GM12878 (cell line): ENCODE measurements at regions not wholly inside any gene's neighbourhood (a gene's known extent, or its start where the extent isn't known, plus 50 kb on each side); places are given as distances from the start of the nearest gene placed in this dataset.

Experiments
- ATAC-seq: fragments of 200-7000 bp; cut with Tn5 transposase; 3 replicates; pipeline ENCODE4 v1.9.1; 2020; ENCODE audit warnings: mild to moderate bottlenecking, moderate library complexity
- BruUV-seq: library from RNA; stranded (reverse); fragments of 400-500 nt; replicated peaks from 2 replicates; lab custom pipeline; 2021; lab: Mats Ljungman, UMichigan
- CTCF ChIA-PET: fragments of 300-600 bp; sonication (Branson Sonifier 250); formaldehyde crosslinking; extraction: SDS; loops from one replicate; lab custom pipeline; 2021; ENCODE audit warnings: inconsistent platforms; lab: Yijun Ruan, JAX
- POLR2A ChIA-PET: fragments of 350-600 bp; formaldehyde crosslinking; extraction: SDS; loops from one replicate; lab custom pipeline; 2021; ENCODE audit warnings: inconsistent platforms; lab: Charles Lee
- RAD21 ChIA-PET: fragments of 300-600 bp; sonication (Branson Sonifier 250); formaldehyde crosslinking; loops from one replicate; lab custom pipeline; 2023; ENCODE audit warnings: antibody characterized with exemption; ENCODE audit not compliant: unreplicated experiment; lab: Charles Lee
- SMC1A ChIA-PET: fragments of 300-600 bp; sonication (Branson Sonifier 250); formaldehyde crosslinking; loops from one replicate; lab custom pipeline; 2023; ENCODE audit not compliant: unreplicated experiment, uncharacterized antibody; lab: Charles Lee
- DNase-seq: peaks from one replicate; pipeline ENCODE4 v3.0.0-alpha.2; 2011; ENCODE audit warnings: low read depth, low spot score
- FAIRE-seq: peaks from 3 replicates; lab custom pipeline; 2011; peaks lifted over from hg19 to GRCh38; lab: Jason Lieb, UNC
- H2AFZ ChIP-seq: 2 replicates; pipeline ENCODE4 v1.6.0; 2011; ENCODE audit warnings: low read depth, low read length, control low read depth; ENCODE audit not compliant: control insufficient read depth
- H3K27ac ChIP-seq: 2 replicates; pipeline ENCODE4 v1.5.1; 2011; ENCODE audit warnings: control low read depth; ENCODE audit not compliant: control insufficient read depth, insufficient read depth
- H3K27me3 ChIP-seq, 2 experiments: replicated peaks in 1 of 2; 2 replicates each; pipeline versions ENCODE4 v1.6.0 to v1.6.1; 2011; ENCODE audit warnings: low read length in 1 of 2; ENCODE audit not compliant: control insufficient read depth in 2 of 2, insufficient read depth in 2 of 2
- H3K36me3 ChIP-seq, 2 experiments: 2 replicates each; pipeline ENCODE4 v1.5.1; 2011; ENCODE audit warnings: low read length in 1 of 2; ENCODE audit not compliant: control insufficient read depth in 2 of 2, insufficient read depth in 2 of 2
- H3K4me1 ChIP-seq: 2 replicates; pipeline ENCODE4 v1.6.1; 2011; ENCODE audit warnings: mild to moderate bottlenecking, low read length, moderate library complexity, mixed read lengths; ENCODE audit not compliant: control insufficient read depth, insufficient read depth
- H3K4me2 ChIP-seq: 2 replicates; pipeline ENCODE4 v1.6.0; 2011; ENCODE audit warnings: control low read depth; ENCODE audit not compliant: control insufficient read depth, insufficient read depth
- H3K4me3 ChIP-seq: fragments of 200-600 bp; sonication (generic); 2 replicates; pipeline ENCODE4 v1.5.1; 2016
- H3K79me2 ChIP-seq: 2 replicates; pipeline ENCODE4 v1.6.0; 2011; ENCODE audit warnings: low read length; ENCODE audit not compliant: control insufficient read depth, insufficient read depth
- H3K9ac ChIP-seq: 2 replicates; pipeline ENCODE4 v1.8.0; 2011; ENCODE audit warnings: low read length, control low read depth, mixed read lengths; ENCODE audit not compliant: control insufficient read depth, insufficient read depth
- H3K9me3 ChIP-seq: replicated peaks from 3 replicates; pipeline ENCODE4 v1.5.1; 2011; ENCODE audit warnings: mild to moderate bottlenecking, low read length; ENCODE audit not compliant: control insufficient read depth, insufficient read depth
- H4K20me1 ChIP-seq: 2 replicates; pipeline ENCODE4 v1.6.0; 2011; ENCODE audit not compliant: control insufficient read depth, insufficient read depth
- BCLAF1 ChIP-seq: fragments of 450-650 bp; IDR thresholded peaks from 2 replicates; pipeline ENCODE4 v1.6.1; 2017; ENCODE audit warnings: antibody characterized with exemption, mild to moderate bottlenecking, moderate library complexity
- CBFB ChIP-seq: IDR thresholded peaks from 2 replicates; pipeline ENCODE4 v1.6.1; 2016; ENCODE audit warnings: antibody characterized with exemption, low read depth
- CHD1 ChIP-seq: IDR thresholded peaks from 2 replicates; pipeline ENCODE4 v1.6.1; 2012; ENCODE audit warnings: low read depth, low read length, improper control_type of control experiment
- ESRRA ChIP-seq: IDR thresholded peaks from 2 replicates; pipeline ENCODE4 v1.6.1; 2012; ENCODE audit warnings: mild to moderate bottlenecking, low read length, improper control_type of control experiment
- IKZF2 ChIP-seq, 2 experiments: fragments of 450-650 bp; IDR thresholded peaks; 2 replicates each; pipeline ENCODE4 v1.6.1; 2017; ENCODE audit warnings: mild to moderate bottlenecking in 2 of 2, moderate library complexity in 2 of 2
- MAX ChIP-seq: IDR thresholded peaks from 2 replicates; pipeline ENCODE4 v1.6.1; 2012; ENCODE audit warnings: low read depth, low read length, improper control_type of control experiment
- PAX5 ChIP-seq: IDR thresholded peaks from 2 replicates; pipeline ENCODE4 v1.6.1; 2011; ENCODE audit warnings: low read depth, low read length, borderline replicate concordance
- SMARCA5 ChIP-seq: fragments of 450-650 bp; IDR thresholded peaks from 2 replicates; pipeline ENCODE4 v1.6.1; 2017; ENCODE audit warnings: mild to moderate bottlenecking
- SREBF2 ChIP-seq: IDR thresholded peaks from 2 replicates; pipeline ENCODE4 v1.6.1; 2012; ENCODE audit warnings: mild to moderate bottlenecking, low read length
- WGBS: methylation state at CpG from one replicate; pipeline ENCODE4 v1.1.6; 2016; ENCODE audit warnings: low lambda C conversion rate; ENCODE audit not compliant: insufficient replicate concordance, insufficient coverage; ENCODE audit errors: missing lambda C conversion rate; 5-methylcytosine and 5-hydroxymethylcytosine counted together
- in situ Hi-C: fragments of 300-500 bp; cut with MboI; formaldehyde crosslinking; loops from 9 replicates; pipeline ENCODE4 v1.14.3; 2018; ENCODE audit warnings: mixed read lengths
- intact Hi-C: fragments of 100-400 bp; cut with micrococcal nuclease; formaldehyde crosslinking; loops from one replicate; pipeline ENCODE4 v1.14.2; 2022; ENCODE audit not compliant: unreplicated experiment
- TF ChIP-seq, protein P1 (sequence below): fragments of 450-650 bp; formaldehyde crosslinking; IDR thresholded peaks from 2 replicates; pipeline ENCODE4 v1.5.0; 2022; ENCODE audit warnings: mild to moderate bottlenecking, missing genetic modification characterization
- TF ChIP-seq, protein P2 (sequence below): fragments of 450-650 bp; IDR thresholded peaks from 2 replicates; pipeline ENCODE4 v1.6.1; 2018; ENCODE audit warnings: borderline replicate concordance, mild to moderate bottlenecking; ENCODE audit not compliant: partially characterized antibody

GRCh38 chr18:14936313-14936712 is 188.3 kb downstream of the ANKRD30B start:
- no TSS peak for BruUV-seq
- WGBS, result 0% methylated on average over 4 of the region's 4 CpGs

DNA sequence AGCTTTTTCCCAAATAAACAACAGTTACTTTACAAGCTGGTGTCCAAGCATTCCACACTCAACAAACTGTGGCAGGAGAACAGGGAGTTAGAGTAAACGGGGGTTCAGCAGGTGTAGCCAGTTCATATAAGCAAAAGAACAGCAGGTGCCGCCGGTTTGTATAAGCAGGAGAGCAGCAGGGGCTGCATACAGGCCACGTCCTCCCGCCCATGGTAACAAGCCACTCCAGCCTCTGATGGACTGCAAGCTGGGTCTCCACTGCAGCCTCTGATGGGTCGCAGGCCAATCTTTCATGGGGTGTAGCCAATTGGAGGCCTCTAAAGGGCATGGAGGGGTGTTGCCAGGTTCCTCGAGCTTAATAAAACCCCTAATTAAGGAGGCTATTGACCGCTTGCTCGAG is 189.3 kb downstream of the ANKRD30B start:
- no peaks in the 10 kb centered on the region for H3K27me3 ChIP-seq
- no peak for ATAC-seq
- WGBS, result 42% methylated on average over 9 of the region's 9 CpGs
- H3K9ac ChIP-seq, result no peak overlapping the region
- H4K20me1 ChIP-seq, result no peaks in the 10 kb centered on the region
- no peaks in the 10 kb centered on the region for H3K36me3 ChIP-seq
- no peaks in the 10 kb centered on the region; the same call in 2 of the 3 replicates for H3K9me3 ChIP-seq
- SMC1A ChIA-PET, result no interaction called here
- no peak overlapping the region for H3K27ac ChIP-seq
- intact Hi-C loops, result no loop called here
- H3K4me1 ChIP-seq, result no peaks in the 10 kb centered on the region
- in situ Hi-C loops, result no loop called here
- POLR2A ChIA-PET, result no interaction called here
- no peaks in the 10 kb centered on the region for H3K79me2 ChIP-seq
- FAIRE-seq, result no peak
- H3K4me2 ChIP-seq, result no peak overlapping the region
- H3K4me3 ChIP-seq, result no peak overlapping the region
- no peak for DNase-seq
- CTCF ChIA-PET, result no interaction called here
- RAD21 ChIA-PET, result no interaction called here
- BruUV-seq, result no TSS peak
- no peak overlapping the region for H2AFZ ChIP-seq
- TF ChIP-seq BCLAF1 (no peak), ESRRA (no peak), PAX5 (no peak), SMARCA5 (no peak)
- TF ChIP-seq, protein P1, sequence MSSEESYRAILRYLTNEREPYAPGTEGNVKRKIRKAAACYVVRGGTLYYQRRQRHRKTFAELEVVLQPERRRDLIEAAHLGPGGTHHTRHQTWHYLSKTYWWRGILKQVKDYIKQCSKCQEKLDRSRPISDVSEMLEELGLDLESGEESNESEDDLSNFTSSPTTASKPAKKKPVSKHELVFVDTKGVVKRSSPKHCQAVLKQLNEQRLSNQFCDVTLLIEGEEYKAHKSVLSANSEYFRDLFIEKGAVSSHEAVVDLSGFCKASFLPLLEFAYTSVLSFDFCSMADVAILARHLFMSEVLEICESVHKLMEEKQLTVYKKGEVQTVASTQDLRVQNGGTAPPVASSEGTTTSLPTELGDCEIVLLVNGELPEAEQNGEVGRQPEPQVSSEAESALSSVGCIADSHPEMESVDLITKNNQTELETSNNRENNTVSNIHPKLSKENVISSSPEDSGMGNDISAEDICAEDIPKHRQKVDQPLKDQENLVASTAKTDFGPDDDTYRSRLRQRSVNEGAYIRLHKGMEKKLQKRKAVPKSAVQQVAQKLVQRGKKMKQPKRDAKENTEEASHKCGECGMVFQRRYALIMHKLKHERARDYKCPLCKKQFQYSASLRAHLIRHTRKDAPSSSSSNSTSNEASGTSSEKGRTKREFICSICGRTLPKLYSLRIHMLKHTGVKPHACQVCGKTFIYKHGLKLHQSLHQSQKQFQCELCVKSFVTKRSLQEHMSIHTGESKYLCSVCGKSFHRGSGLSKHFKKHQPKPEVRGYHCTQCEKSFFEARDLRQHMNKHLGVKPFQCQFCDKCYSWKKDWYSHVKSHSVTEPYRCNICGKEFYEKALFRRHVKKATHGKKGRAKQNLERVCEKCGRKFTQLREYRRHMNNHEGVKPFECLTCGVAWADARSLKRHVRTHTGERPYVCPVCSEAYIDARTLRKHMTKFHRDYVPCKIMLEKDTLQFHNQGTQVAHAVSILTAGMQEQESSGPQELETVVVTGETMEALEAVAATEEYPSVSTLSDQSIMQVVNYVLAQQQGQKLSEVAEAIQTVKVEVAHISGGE (CRISPR knock-in tag), result no peak
- TF ChIP-seq, protein P2, sequence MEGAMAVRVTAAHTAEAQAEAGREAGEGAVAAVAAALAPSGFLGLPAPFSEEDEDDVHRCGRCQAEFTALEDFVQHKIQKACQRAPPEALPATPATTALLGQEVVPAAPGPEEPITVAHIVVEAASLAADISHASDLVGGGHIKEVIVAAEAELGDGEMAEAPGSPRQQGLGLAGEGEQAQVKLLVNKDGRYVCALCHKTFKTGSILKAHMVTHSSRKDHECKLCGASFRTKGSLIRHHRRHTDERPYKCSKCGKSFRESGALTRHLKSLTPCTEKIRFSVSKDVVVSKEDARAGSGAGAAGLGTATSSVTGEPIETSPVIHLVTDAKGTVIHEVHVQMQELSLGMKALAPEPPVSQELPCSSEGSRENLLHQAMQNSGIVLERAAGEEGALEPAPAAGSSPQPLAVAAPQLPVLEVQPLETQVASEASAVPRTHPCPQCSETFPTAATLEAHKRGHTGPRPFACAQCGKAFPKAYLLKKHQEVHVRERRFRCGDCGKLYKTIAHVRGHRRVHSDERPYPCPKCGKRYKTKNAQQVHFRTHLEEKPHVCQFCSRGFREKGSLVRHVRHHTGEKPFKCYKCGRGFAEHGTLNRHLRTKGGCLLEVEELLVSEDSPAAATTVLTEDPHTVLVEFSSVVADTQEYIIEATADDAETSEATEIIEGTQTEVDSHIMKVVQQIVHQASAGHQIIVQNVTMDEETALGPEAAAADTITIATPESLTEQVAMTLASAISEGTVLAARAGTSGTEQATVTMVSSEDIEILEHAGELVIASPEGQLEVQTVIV, result no peak

More at GRCh38 chr18:14936313-14936712, 188.3 kb downstream of the ANKRD30B start:
- ChIA-PET POLR2A (no interaction called here), RAD21 (no interaction called here), SMC1A (no interaction called here), CTCF (no interaction called here)
- H3K4me3 ChIP-seq, result no peak overlapping the region
- no peaks in the 10 kb centered on the region; the same call in 2 of the 3 replicates for H3K9me3 ChIP-seq
- no peaks in the 10 kb centered on the region for H3K27me3 ChIP-seq
- TF ChIP-seq CHD1 (no peak), SREBF2 (no peak), IKZF2 (IDR thresholded peaks at IDR 0.05) (no peak), CBFB (no peak), MAX (no peak)
- no peaks in the 10 kb centered on the region for H4K20me1 ChIP-seq
- no peaks in the 10 kb centered on the region for H3K36me3 ChIP-seq
- H3K79me2 ChIP-seq, result no peaks in the 10 kb centered on the region
- DNase-seq, result no peak
- intact Hi-C loops (no loop called here), in situ Hi-C loops (no loop called here)
- H3K27ac ChIP-seq, result no peak overlapping the region
- no peak for ATAC-seq
- no peak overlapping the region for H2AFZ ChIP-seq
- H3K9ac ChIP-seq, result no peak overlapping the region
- no peaks in the 10 kb centered on the region for H3K4me1 ChIP-seq
- no peak overlapping the region for H3K4me2 ChIP-seq
- no peak for FAIRE-seq
